ENCODE measurements at regions not wholly inside any gene's neighbourhood (a gene's known extent, or its start where the extent isn't known, plus 50 kb on each side); places are given as distances from the start of the nearest gene placed in this dataset.
"Not testable (repeated sequence)": the region's sequence is repeated elsewhere in the genome, so short reads cannot be mapped to it uniquely, and the experiment has no call there.

DNA sequence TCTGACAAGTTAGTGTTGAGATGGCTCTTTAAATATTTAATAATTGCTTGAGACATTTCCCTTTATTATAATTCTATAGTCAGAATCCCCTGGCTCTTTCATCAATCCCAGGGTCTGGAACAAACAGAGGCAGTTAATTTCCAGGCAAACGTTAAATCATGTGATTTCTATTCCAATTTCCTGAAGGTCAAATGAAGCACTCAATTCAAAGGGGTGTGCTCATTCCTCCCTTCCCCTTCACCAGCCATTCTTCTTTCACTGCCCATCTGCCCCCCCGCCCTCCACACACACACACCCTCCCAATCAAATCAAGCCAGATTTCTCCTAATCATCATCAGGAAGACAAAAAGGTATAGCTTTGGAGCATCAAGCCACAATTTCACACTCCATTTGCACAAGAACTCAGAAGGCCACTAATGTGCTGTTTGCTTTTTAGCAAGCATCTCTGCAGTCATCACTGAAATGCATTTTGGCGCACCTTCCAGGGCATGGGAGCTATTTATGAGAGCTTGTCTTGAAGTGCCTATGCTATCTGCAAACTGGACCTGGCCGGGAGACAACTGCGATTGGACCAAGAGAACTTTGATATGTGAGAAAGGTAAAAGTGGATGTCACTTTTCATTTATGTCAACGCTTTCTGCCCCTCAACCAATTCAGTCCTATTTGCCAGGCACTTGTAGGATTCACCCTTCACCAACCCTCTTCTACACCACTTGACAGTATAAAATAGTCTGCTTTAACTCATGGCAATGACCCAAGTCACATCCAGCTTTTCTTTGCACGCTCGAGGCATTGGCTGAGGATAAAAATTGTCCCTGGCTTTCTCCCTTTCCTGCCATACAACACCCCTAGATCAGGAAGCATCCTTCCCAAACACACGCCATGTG is 315.1 kb upstream of the API5 start:
- Histone ChIP-seq H3K27me3 (ENCODE audit: insufficient read depth, low read depth, severe bottlenecking) (peaks cover 17% of the 10 kb centered on the region), H3K36me3 (no peaks in the 10 kb centered on the region), H3K9me3 (ENCODE audit: severe bottlenecking) (no peaks in the 10 kb centered on the region), H3K4me3 (ENCODE audit: low read depth, low read length) (no peak overlapping the region), H3K27ac (no peak overlapping the region)
- DNase-seq: no peak
- TF ChIP-seq, protein P1, sequence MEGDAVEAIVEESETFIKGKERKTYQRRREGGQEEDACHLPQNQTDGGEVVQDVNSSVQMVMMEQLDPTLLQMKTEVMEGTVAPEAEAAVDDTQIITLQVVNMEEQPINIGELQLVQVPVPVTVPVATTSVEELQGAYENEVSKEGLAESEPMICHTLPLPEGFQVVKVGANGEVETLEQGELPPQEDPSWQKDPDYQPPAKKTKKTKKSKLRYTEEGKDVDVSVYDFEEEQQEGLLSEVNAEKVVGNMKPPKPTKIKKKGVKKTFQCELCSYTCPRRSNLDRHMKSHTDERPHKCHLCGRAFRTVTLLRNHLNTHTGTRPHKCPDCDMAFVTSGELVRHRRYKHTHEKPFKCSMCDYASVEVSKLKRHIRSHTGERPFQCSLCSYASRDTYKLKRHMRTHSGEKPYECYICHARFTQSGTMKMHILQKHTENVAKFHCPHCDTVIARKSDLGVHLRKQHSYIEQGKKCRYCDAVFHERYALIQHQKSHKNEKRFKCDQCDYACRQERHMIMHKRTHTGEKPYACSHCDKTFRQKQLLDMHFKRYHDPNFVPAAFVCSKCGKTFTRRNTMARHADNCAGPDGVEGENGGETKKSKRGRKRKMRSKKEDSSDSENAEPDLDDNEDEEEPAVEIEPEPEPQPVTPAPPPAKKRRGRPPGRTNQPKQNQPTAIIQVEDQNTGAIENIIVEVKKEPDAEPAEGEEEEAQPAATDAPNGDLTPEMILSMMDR (IDR thresholded peaks at IDR 0.05; ENCODE audit: low read depth, low read length): no peak

DNA sequence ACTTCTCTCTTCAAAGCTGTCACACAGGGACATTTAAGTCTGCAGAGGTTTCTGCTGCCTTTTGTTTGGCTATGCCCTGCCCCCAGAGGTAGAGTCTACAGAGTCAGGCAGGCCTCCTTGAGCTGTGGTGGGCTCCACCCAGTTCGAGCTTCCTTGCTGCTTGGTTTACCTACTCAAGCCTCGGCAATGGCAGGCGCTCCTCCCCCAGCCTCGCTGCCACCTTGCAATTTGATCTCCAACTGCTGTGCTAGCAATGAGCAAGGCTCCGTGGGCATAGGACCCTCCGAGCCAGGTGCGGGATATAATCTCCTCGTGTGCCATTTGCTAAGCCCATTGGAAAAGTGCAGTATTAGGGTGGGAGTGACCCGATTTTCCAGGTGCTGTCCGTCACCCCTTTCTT is 306.9 kb upstream of the API5 start:
- H3K4me3 ChIP-seq (ENCODE audit: low read depth, low read length); H3K27me3 ChIP-seq (ENCODE audit: insufficient read depth, low read depth, severe bottlenecking); H3K9me3 ChIP-seq (ENCODE audit: severe bottlenecking); H3K36me3 ChIP-seq; DNase-seq; H3K27ac ChIP-seq: not testable (repeated sequence)

DNA sequence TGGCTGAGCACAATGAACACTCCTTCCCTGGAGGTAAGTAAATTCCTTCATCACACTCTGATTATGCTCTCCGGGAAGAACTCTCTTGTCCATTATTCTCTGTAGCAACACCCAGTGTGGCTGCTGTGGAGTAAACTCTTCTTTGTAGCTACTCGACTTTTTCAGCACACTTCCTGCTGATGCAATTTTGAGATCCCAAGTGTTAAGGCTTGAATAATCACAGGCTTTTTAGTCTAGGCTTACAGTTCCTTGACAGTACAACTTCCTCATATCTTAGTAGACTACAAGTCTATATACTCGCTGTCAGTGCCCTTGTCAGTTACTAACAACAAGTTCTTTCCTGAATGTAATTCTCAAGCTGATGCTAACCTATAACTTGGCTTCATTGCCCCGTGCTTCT is 301.8 kb upstream of the API5 start:
- H3K4me3 ChIP-seq (ENCODE audit: low read depth, low read length): no peak overlapping the region
- DNase-seq: no peak
- peaks cover 46% of the 10 kb centered on the region for H3K27me3 ChIP-seq (ENCODE audit: insufficient read depth, low read depth, severe bottlenecking)
- no peaks in the 10 kb centered on the region for H3K9me3 ChIP-seq (ENCODE audit: severe bottlenecking)
- H3K36me3 ChIP-seq: no peaks in the 10 kb centered on the region
- TF ChIP-seq, protein P1 (IDR thresholded peaks at IDR 0.05; ENCODE audit: low read depth, low read length): no peak
- no peak overlapping the region for H3K27ac ChIP-seq

DNA sequence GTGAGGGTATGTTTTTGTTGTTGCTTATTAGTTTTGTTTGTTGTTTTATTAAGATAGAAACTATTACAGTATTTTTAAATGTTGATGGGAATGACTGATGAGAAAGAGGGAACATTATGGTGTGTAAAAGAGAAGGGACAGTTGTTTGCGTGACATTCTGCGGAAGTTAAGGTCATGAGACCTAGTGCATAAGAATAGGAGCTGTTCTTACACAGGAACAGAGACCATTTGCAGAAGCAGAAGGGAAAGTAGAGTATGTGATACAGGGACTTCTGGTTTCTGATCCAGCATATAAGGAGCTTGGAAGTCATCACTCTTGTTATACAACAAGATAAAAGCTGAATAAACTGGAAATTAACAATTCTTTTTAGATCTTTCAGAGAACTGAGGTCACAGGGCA is 299.2 kb upstream of the API5 start:
- no peak overlapping the region for H3K27ac ChIP-seq
- H3K27me3 ChIP-seq (ENCODE audit: insufficient read depth, low read depth, severe bottlenecking): peaks cover 40% of the 10 kb centered on the region
- no peaks in the 10 kb centered on the region for H3K9me3 ChIP-seq (ENCODE audit: severe bottlenecking)
- DNase-seq: no peak
- TF ChIP-seq, protein P1 (IDR thresholded peaks at IDR 0.05; ENCODE audit: low read depth, low read length): no peak
- H3K36me3 ChIP-seq: no peaks in the 10 kb centered on the region
- H3K4me3 ChIP-seq (ENCODE audit: low read depth, low read length): no peak overlapping the region

DNA sequence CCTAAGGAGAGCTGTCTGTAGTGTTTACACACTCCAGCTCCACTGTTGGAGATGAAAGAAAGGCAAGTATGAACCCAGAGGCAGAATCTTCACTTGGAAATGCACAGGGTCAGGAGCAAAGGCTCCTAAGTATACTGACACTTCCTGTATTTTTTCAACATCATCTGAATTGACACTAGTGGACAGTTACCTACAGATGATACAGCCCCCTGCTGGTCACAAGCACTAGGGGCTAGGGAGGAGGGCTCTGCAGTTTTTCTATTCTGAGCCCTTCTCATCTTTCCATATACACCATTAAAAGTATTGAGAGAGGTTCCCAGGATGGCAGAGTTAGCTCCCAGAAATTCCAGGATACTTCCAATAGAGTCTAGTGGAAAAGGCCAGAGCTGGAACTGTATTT is 290.3 kb upstream of the API5 start:
- Histone ChIP-seq H3K27me3 (ENCODE audit: insufficient read depth, low read depth, severe bottlenecking) (peaks cover 46% of the 10 kb centered on the region), H3K27ac (no peak overlapping the region), H3K36me3 (no peaks in the 10 kb centered on the region), H3K9me3 (ENCODE audit: severe bottlenecking) (no peaks in the 10 kb centered on the region), H3K4me3 (ENCODE audit: low read depth, low read length) (no peak overlapping the region)
- DNase-seq: peak; percentile 22
- TF ChIP-seq, protein P1 (IDR thresholded peaks at IDR 0.05; ENCODE audit: low read depth, low read length): peak; percentile 56

DNA sequence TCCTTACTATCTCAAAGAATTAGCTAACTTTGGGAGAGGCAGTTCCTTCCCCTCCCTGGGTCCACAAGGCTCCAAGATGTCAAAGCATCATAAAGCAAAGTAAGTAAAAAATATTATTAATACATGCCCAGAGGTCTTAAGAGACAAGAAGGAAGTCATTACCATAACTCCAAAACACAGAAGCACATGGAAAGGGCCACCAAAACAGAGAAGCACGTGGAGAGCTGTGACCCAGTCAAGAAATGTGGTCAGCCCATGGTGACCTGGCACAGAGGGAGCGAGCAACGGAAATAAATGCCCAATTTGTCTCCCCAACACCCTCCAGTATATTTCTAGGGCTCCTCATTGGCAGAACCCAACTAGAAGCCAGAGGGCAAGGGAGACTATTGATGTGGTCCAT is 277.5 kb upstream of the API5 start:
- Histone ChIP-seq H3K9me3 (ENCODE audit: severe bottlenecking) (no peaks in the 10 kb centered on the region), H3K36me3 (no peaks in the 10 kb centered on the region), H3K4me3 (ENCODE audit: low read depth, low read length) (no peak overlapping the region), H3K27ac (no peak overlapping the region), H3K27me3 (ENCODE audit: insufficient read depth, low read depth, severe bottlenecking) (peaks cover 49% of the 10 kb centered on the region)
- TF ChIP-seq, protein P1 (IDR thresholded peaks at IDR 0.05; ENCODE audit: low read depth, low read length): no peak
- DNase-seq: no peak
